Sigmoid colon (tissue), 6 donors: ENCODE measurements at regions not wholly inside any gene's neighbourhood (a gene's known extent, or its start where the extent isn't known, plus 50 kb on each side); places are given as distances from the start of the nearest gene placed in this dataset.

Source experiments
- DNase-seq: peaks from one replicate; pipeline ENCODE4 v3.0.0-alpha.2; 2019
- H3K27ac ChIP-seq, 4 donors: fragments of 200-600 bp; sonication (generic); one replicate each; pipeline ENCODE4 v1.5.1; 2016 to 2019; ENCODE audit warnings: mild to moderate bottlenecking in 1 of 4
- H3K27me3 ChIP-seq, 3 donors: fragments of 200-600 bp; sonication (generic); one replicate each; pipeline ENCODE4 v1.5.1; 2019; ENCODE audit warnings: mild to moderate bottlenecking in 1 of 3
- H3K36me3 ChIP-seq, 4 donors: fragments of 200-600 bp; sonication (generic); one replicate each; pipeline ENCODE4 v1.5.1; 2016 to 2019
- H3K4me1 ChIP-seq, 4 donors: fragments of 200-600 bp; sonication (generic); one replicate each; pipeline ENCODE4 v1.5.1; 2017 to 2019
- H3K4me3 ChIP-seq, 4 donors: fragments of 200-600 bp; sonication (generic); one replicate each; pipeline ENCODE4 v1.5.1; 2017 to 2019; ENCODE audit warnings: mild to moderate bottlenecking in 2 of 4, moderate library complexity in 1 of 4
- H3K9me3 ChIP-seq, 4 donors: fragments of 200-600 bp in 3 of 4; sonication (generic) in 3 of 4; one replicate each; pipeline versions ENCODE4 v1.5.1 to v1.6.1; 2013 to 2019
- CTCF ChIP-seq, 4 experiments: fragments of 450-650 bp in 3 of 4; fragments of 200-600 bp in 1 of 4; IDR thresholded peaks; one replicate each; pipeline ENCODE4 v1.5.1; 2016 to 2019; ENCODE audit warnings: antibody characterized with exemption in 4 of 4, mild to moderate bottlenecking in 3 of 4, moderate library complexity in 2 of 4
- EP300 ChIP-seq, 4 donors: sonication (generic); formaldehyde crosslinking; IDR thresholded peaks; one replicate each; pipeline ENCODE4 v1.6.1; 2017; ENCODE audit warnings: antibody characterized with exemption in 4 of 4
- POLR2A ChIP-seq, 2 donors: fragments of 450-650 bp; IDR thresholded peaks; one replicate each; pipeline ENCODE4 v1.6.1; 2016; ENCODE audit warnings: antibody characterized with exemption in 2 of 2, mild to moderate bottlenecking in 2 of 2, moderate library complexity in 2 of 2
- POLR2AphosphoS5 ChIP-seq, 4 donors: sonication (generic); formaldehyde crosslinking; IDR thresholded peaks; one replicate each; pipeline ENCODE4 v1.6.1; 2017; ENCODE audit warnings: antibody characterized with exemption in 4 of 4
- WGBS, 2 donors: extraction: QIAGEN DNeasy Blood & Tissue Kit; methylation state at CpG; one replicate each; pipeline ENCODE4 v1.1.7; 2013; 5-methylcytosine and 5-hydroxymethylcytosine counted together
- intact Hi-C: fragments of 100-400 bp; cut with DNase I; formaldehyde crosslinking; loops from one replicate; pipeline ENCODE4 v1.15.1; 2023
- donor health status: healthy with polysubstance abuse.
- donor health status: healthy.

- TF ChIP-seq POLR2A (IDR thresholded peaks at IDR 0.05) (no peak), CTCF (IDR thresholded peaks at IDR 0.05) (no peak), POLR2AphosphoS5 (IDR thresholded peaks at IDR 0.05) (no peak), EP300 (IDR thresholded peaks at IDR 0.05) (no peak)
- no peaks in the 10 kb centered on the region for H3K9me3 ChIP-seq
- intact Hi-C loops, result no loop called here
- WGBS, 2 donors, result 44 to 58% methylated on average over 3 of the region's 3 CpGs
- no peak overlapping the region for H3K4me3 ChIP-seq
- H3K27me3 ChIP-seq, result no peaks in the 10 kb centered on the region
- no peak overlapping the region for H3K27ac ChIP-seq
- no peaks in the 10 kb centered on the region for H3K4me1 ChIP-seq
- DNase-seq, result no peak
- H3K36me3 ChIP-seq, result no peaks in the 10 kb centered on the region
Measured at GRCh38 chr2:6639929-6640620, 225.6 kb downstream of the CMPK2 start.

GRCh38 chr2:6640621-6641015 lies 225.1 kb downstream of the CMPK2 start:
- H3K4me1 ChIP-seq, result no peaks in the 10 kb centered on the region
- 79 to 83% methylated on average over 1 of the region's 1 CpG for WGBS, 2 donors
- H3K9me3 ChIP-seq, result no peaks in the 10 kb centered on the region
- no peaks in the 10 kb centered on the region for H3K36me3 ChIP-seq
- H3K4me3 ChIP-seq, result no peak overlapping the region
- H3K27ac ChIP-seq, result no peak overlapping the region
- H3K27me3 ChIP-seq, result no peaks in the 10 kb centered on the region
- intact Hi-C loops, result no loop called here
- no peak for TF ChIP-seq CTCF (IDR thresholded peaks at IDR 0.05)
- DNase-seq, result no peak

GRCh38 chr2:6641956-6642355 lies 223.8 kb downstream of the CMPK2 start:
- no peaks in the 10 kb centered on the region for H3K27me3 ChIP-seq
- no peaks in the 10 kb centered on the region for H3K4me1 ChIP-seq
- no peak overlapping the region for H3K4me3 ChIP-seq
- no peaks in the 10 kb centered on the region for H3K9me3 ChIP-seq
- no peak for TF ChIP-seq EP300 (IDR thresholded peaks at IDR 0.05)
- no peak for TF ChIP-seq POLR2AphosphoS5 (IDR thresholded peaks at IDR 0.05)
- TF ChIP-seq CTCF (IDR thresholded peaks at IDR 0.05), result no peak
- no peak for TF ChIP-seq POLR2A (IDR thresholded peaks at IDR 0.05)
- 57 to 76% methylated on average over 1 of the region's 1 CpG for WGBS, 2 donors
- no peaks in the 10 kb centered on the region for H3K36me3 ChIP-seq
- no peak overlapping the region for H3K27ac ChIP-seq
- no peak for DNase-seq
- intact Hi-C loops, result no loop called here

- 59 to 71% methylated on average over 2 of the region's 2 CpGs for WGBS, 2 donors
Measured at GRCh38 chr2:6644261-6644660, 221.4 kb downstream of the CMPK2 start.

More at GRCh38 chr2:6644261-6644660, 221.4 kb downstream of the CMPK2 start:
- H3K4me1 ChIP-seq, result no peaks in the 10 kb centered on the region
- intact Hi-C loops, result no loop called here
- H3K4me3 ChIP-seq, result no peak overlapping the region
- no peak overlapping the region for H3K27ac ChIP-seq
- H3K36me3 ChIP-seq, result no peaks in the 10 kb centered on the region
- no peaks in the 10 kb centered on the region for H3K27me3 ChIP-seq
- TF ChIP-seq EP300 (IDR thresholded peaks at IDR 0.05), result no peak
- TF ChIP-seq CTCF (IDR thresholded peaks at IDR 0.05), result no peak
- no peak for TF ChIP-seq POLR2AphosphoS5 (IDR thresholded peaks at IDR 0.05)
- TF ChIP-seq POLR2A (IDR thresholded peaks at IDR 0.05), result no peak
- no peaks in the 10 kb centered on the region for H3K9me3 ChIP-seq
- DNase-seq, result no peak
